K562 (cell line): ENCODE measurements at regions not wholly inside any gene's neighbourhood (a gene's known extent, or its start where the extent isn't known, plus 50 kb on each side); places are given as distances from the start of the nearest gene placed in this dataset.

ENCODE experiments used
- ATAC-seq: fragments of 200-7000 bp; cut with Tn5 transposase; 3 replicates; pipeline ENCODE4 v1.9.1; 2020; ENCODE audit warnings: moderate library complexity
- BruUV-seq: library from RNA; stranded (reverse); fragments of 400-500 nt; replicated peaks from 2 replicates; lab custom pipeline; 2021; lab: Mats Ljungman, UMichigan
- CTCF ChIA-PET: fragments of 300-600 bp; formaldehyde crosslinking; extraction: SDS; loops from one replicate; lab custom pipeline; 2021; ENCODE audit warnings: low intra/inter-chr PET ratio; lab: Yijun Ruan, JAX
- POLR2A ChIA-PET: fragments of 300-600, 350-650 bp; sonication (Branson Sonifier 250); formaldehyde crosslinking; extraction: SDS; loops from one replicate; lab custom pipeline; 2021; ENCODE audit warnings: antibody characterized with exemption, inconsistent platforms; lab: Yijun Ruan, JAX
- DNase-seq, 4 experiments: peaks; one replicate each; pipeline versions ENCODE4 v3.0.0 to v3.0.0-alpha.2; 2011 to 2018; ENCODE audit warnings: low spot score in 3 of 4, mixed read lengths in 3 of 4; ENCODE audit errors: extremely low read depth in 1 of 4
- FAIRE-seq: peaks from 2 replicates; lab custom pipeline; 2011; peaks lifted over from hg19 to GRCh38; lab: Jason Lieb, UNC
- H2AFZ ChIP-seq: 2 replicates; pipeline ENCODE4 v1.6.0; 2011; ENCODE audit warnings: low read depth, low read length, control low read depth, inconsistent platforms
- H3K27ac ChIP-seq: fragments of 200-600 bp; 3 replicates; pipeline ENCODE4 v1.8.0; 2011; ENCODE audit warnings: low read depth, mild to moderate bottlenecking, control low read depth, inconsistent platforms, low read length, moderate library complexity, mixed read lengths; ENCODE audit errors: extremely low read depth
- H3K27me3 ChIP-seq, 2 experiments: fragments of 300-600 bp in 1 of 2; 2 replicates in 1 of 2; 3 replicates in 1 of 2; pipeline versions ENCODE4 v1.6.0 to v1.8.0; 2011; ENCODE audit warnings: inconsistent platforms in 2 of 2, low read length in 2 of 2, mild to moderate bottlenecking in 1 of 2, mixed read lengths in 1 of 2, moderate library complexity in 1 of 2; ENCODE audit not compliant: control insufficient read depth in 2 of 2, insufficient read depth in 2 of 2
- H3K36me3 ChIP-seq: fragments of 300-600 bp; 3 replicates; pipeline ENCODE4 v1.8.0; 2011; ENCODE audit warnings: mild to moderate bottlenecking, low read length, inconsistent platforms; ENCODE audit not compliant: control insufficient read depth, insufficient read depth
- H3K4me1 ChIP-seq, 2 experiments: fragments of 200-600 bp in 1 of 2; replicated peaks in 1 of 2; 2 replicates in 1 of 2; 3 replicates in 1 of 2; pipeline versions ENCODE4 v1.5.1 to v1.8.0; 2011; ENCODE audit warnings: inconsistent platforms in 2 of 2, low read length in 2 of 2, mild to moderate bottlenecking in 1 of 2, mixed read lengths in 1 of 2, moderate library complexity in 1 of 2; ENCODE audit not compliant: control insufficient read depth in 2 of 2, insufficient read depth in 2 of 2
- H3K4me2 ChIP-seq: 2 replicates; pipeline ENCODE4 v1.6.1; 2011; ENCODE audit warnings: low read length, control low read depth, inconsistent platforms, mixed read lengths; ENCODE audit not compliant: insufficient read depth
- H3K4me3 ChIP-seq: fragments of 200-600 bp; sonication (generic), shearing (Covaris generic); 2 replicates; pipeline ENCODE4 v1.5.1; 2016; ENCODE audit warnings: control low read depth, inconsistent platforms
- H3K79me2 ChIP-seq: fragments of 200-600 bp; 3 replicates; pipeline ENCODE4 v1.8.0; 2011; ENCODE audit warnings: low read length, inconsistent platforms; ENCODE audit not compliant: control insufficient read depth, insufficient read depth
- H3K9ac ChIP-seq, 2 experiments: 2 replicates each; pipeline versions ENCODE4 v1.6.0 to v1.6.1; 2011; ENCODE audit warnings: low read depth in 2 of 2, low read length in 2 of 2, control low read depth in 1 of 2, inconsistent platforms in 1 of 2, mild to moderate bottlenecking in 1 of 2, mixed read lengths in 1 of 2; ENCODE audit not compliant: insufficient read depth in 1 of 2
- H3K9me1 ChIP-seq: one replicate; pipeline ENCODE4 v1.6.0; 2011; ENCODE audit warnings: inconsistent platforms, mild to moderate bottlenecking, low read length, moderate library complexity; ENCODE audit not compliant: control insufficient read depth, insufficient read depth
- H3K9me3 ChIP-seq: replicated peaks from 2 replicates; pipeline ENCODE4 v1.5.1; 2011; ENCODE audit warnings: low read depth, low read length, inconsistent platforms; ENCODE audit not compliant: control insufficient read depth, insufficient read depth
- H4K20me1 ChIP-seq: replicated peaks from 2 replicates; pipeline ENCODE4 v1.6.1; 2011; ENCODE audit warnings: low read length, inconsistent platforms, mixed read lengths; ENCODE audit not compliant: control insufficient read depth, insufficient read depth
- FOXJ2 ChIP-seq: fragments of 200-800 bp; sonication (Bioruptor generic); IDR thresholded peaks from 2 replicates; pipeline ENCODE4 v1.6.1; 2016; ENCODE audit warnings: missing genetic modification characterization, missing compliant biosample characterization
- NR2C2 ChIP-seq, 2 experiments: fragments of 200-800 bp in 1 of 2; sonication (Bioruptor generic) in 1 of 2; sonication (generic) in 1 of 2; formaldehyde crosslinking in 1 of 2; IDR thresholded peaks; 2 replicates each; pipeline versions ENCODE4 v1.6.1 to v1.8.0; 2016 to 2022; ENCODE audit warnings: mild to moderate bottlenecking in 1 of 2, missing compliant biosample characterization in 1 of 2, missing genetic modification characterization in 1 of 2, missing genetic modification reagents in 1 of 2
- POLR2H ChIP-seq: IDR thresholded peaks from 2 replicates; pipeline ENCODE4 v1.6.1; 2016; ENCODE audit warnings: missing genetic modification characterization, low read depth, mild to moderate bottlenecking, control low read depth, missing compliant biosample characterization, moderate library complexity
- STAT5A ChIP-seq: IDR thresholded peaks from 2 replicates; pipeline ENCODE4 v1.6.1; 2012; ENCODE audit warnings: low read length, inconsistent platforms, borderline replicate concordance
- ZC3H11A ChIP-seq: IDR thresholded peaks from 2 replicates; pipeline ENCODE4 v1.6.1; 2012; ENCODE audit warnings: low read depth, low read length, improper control_type of control experiment
- ZNF695 ChIP-seq: fragments of 450-650 bp; formaldehyde crosslinking; IDR thresholded peaks from 2 replicates; pipeline ENCODE4 v1.4.0; 2020; ENCODE audit warnings: mild to moderate bottlenecking, moderate library complexity
- ZNF764 ChIP-seq: fragments of 250-450 bp; sonication (Bioruptor Pico); IDR thresholded peaks from 2 replicates; pipeline ENCODE4 v1.4.0; 2020; ENCODE audit warnings: low read depth, mild to moderate bottlenecking, moderate library complexity
- ZNF785 ChIP-seq: fragments of 250-450 bp; sonication (Bioruptor Pico); IDR thresholded peaks from 2 replicates; pipeline ENCODE4 v1.4.0; 2020; ENCODE audit warnings: mild to moderate bottlenecking
- WGBS: fragments of 100-300 bp; shearing (Covaris generic); methylation state at CpG from one replicate; pipeline ENCODE4 v1.1.6; 2016; ENCODE audit warnings: low coverage, mixed read lengths; ENCODE audit not compliant: insufficient coverage; ENCODE audit errors: missing lambda C conversion rate; 5-methylcytosine and 5-hydroxymethylcytosine counted together
- in situ Hi-C: fragments of 300-500 bp; cut with MboI; formaldehyde crosslinking; loops from 4 replicates; pipeline ENCODE4 v1.15.0; 2018; ENCODE audit warnings: inconsistent platforms, mixed read lengths
- intact Hi-C: fragments of 100-400 bp; cut with micrococcal nuclease; formaldehyde crosslinking; loops from 2 replicates; pipeline ENCODE4 v1.14.2; 2022
- TF ChIP-seq, protein P1 (sequence below): fragments of 150-350 bp; conservative IDR thresholded peaks from 2 replicates; pipeline ENCODE4 v1.6.1; 2014; ENCODE audit warnings: low read length
- TF ChIP-seq, protein P2 (sequence below), 2 experiments: IDR thresholded peaks; 2 replicates each; pipeline ENCODE4 v1.6.1; 2011; ENCODE audit warnings: borderline replicate concordance in 1 of 2, control low read depth in 1 of 2, low read depth in 1 of 2, low read length in 1 of 2, mild to moderate bottlenecking in 1 of 2, mixed read lengths in 1 of 2, moderate library complexity in 1 of 2; ENCODE audit not compliant: insufficient read depth in 1 of 2, insufficient read length in 1 of 2, poor library complexity in 1 of 2, severe bottlenecking in 1 of 2; ENCODE audit errors: extremely low read depth in 1 of 2

DNA sequence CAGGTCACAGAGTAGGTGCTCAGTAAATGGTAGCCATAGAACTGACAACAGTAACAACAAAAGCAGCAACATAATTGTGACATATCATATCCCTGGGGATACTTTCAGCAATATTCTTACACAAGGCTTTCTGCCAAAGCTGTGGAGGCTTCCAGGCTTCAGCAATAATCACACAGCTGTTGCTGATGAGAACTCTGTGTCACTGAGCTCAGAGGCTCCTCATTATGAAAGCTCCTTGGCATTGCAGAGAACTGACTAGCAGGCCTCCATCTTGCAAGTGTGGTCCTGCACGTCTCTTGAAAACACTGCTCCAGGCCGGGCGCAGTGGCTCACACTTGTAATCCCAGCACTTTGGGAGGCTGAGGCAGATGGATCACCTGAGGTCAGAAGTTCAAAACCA, 97.3 kb upstream of the BTG1 start:
- TF ChIP-seq ZNF764 (CRISPR knock-in tag) (no peak), POLR2H (tag) (no peak), ZNF695 (CRISPR knock-in tag) (no peak)
- in situ Hi-C loops, result no loop called here
- CTCF ChIA-PET, result no interaction called here

DNA sequence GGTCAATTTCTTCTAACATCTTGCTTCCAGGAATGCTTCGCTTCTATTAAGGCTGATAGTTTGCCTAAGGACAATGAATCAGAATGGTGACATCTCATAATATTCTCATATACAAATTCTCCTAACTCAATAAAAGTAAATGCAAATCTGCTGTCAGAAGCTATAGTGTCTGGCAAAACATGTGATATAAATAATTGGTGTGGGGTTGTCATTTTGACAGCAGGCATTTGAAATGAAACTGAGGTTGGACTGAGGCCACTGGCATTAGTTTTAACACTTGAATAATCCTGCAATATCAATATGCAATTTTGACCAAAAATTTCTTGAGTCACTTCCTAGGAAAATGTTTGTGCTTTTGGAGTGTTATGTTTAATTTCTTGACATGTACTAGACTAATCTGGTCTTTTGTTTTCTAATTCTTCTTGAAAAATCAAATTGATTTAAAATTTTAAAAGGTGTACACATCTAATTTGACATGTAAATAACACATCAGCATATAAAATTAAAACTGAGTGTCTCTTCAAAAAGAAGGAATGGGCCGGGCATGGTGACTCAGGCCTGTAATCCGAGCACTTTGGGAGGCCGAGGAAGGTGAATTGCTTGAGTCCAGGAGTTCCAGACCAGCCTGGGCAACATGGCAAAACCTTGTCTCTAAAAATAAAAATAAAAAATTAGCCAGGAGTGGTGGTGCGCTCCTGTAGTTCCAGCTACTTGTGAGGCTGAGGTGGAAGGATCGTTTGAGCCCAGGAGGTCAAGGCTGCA, 92.3 kb upstream of the BTG1 start:
- BruUV-seq, result no TSS peak
- Histone ChIP-seq H3K27me3 (no peaks in the 10 kb centered on the region), H4K20me1 (no peaks in the 10 kb centered on the region), H3K36me3 (no peaks in the 10 kb centered on the region), H3K4me3 (no peak overlapping the region), H3K9ac (no peak overlapping the region), H3K4me2 (no peak overlapping the region), H3K9me3 (no peaks in the 10 kb centered on the region), H3K9me1 (no peaks in the 10 kb centered on the region), H3K79me2 (no peaks in the 10 kb centered on the region), H3K27ac (no peak overlapping the region), H3K4me1 (peaks cover 0 to 12% of the 10 kb centered on the region in 2 experiments; a peak in 3 of 5 replicates), H2AFZ (no peak overlapping the region)
- POLR2A ChIA-PET, result no interaction called here
- in situ Hi-C loops (no loop called here), intact Hi-C loops (loop anchor here (1.0 to 10.0 kb wide), 2 partner anchors 35 to 167 kb away; no protein-coding TSS in a partner anchor)
- FAIRE-seq, result no peak
- 47% methylated on average over 6 of the region's 6 CpGs for WGBS
- DNase-seq, result no peak
- CTCF ChIA-PET, result no interaction called here
- no peak for ATAC-seq
- TF ChIP-seq ZNF785 (CRISPR knock-in tag) (no peak), STAT5A (no peak), ZC3H11A (no peak), NR2C2 (CRISPR knock-in tag; IDR thresholded peaks at IDR 0.05) (no peak), NR2C2 (tag; IDR thresholded peaks at IDR 0.05) (no peak), FOXJ2 (tag) (no peak)
- TF ChIP-seq, protein P1, sequence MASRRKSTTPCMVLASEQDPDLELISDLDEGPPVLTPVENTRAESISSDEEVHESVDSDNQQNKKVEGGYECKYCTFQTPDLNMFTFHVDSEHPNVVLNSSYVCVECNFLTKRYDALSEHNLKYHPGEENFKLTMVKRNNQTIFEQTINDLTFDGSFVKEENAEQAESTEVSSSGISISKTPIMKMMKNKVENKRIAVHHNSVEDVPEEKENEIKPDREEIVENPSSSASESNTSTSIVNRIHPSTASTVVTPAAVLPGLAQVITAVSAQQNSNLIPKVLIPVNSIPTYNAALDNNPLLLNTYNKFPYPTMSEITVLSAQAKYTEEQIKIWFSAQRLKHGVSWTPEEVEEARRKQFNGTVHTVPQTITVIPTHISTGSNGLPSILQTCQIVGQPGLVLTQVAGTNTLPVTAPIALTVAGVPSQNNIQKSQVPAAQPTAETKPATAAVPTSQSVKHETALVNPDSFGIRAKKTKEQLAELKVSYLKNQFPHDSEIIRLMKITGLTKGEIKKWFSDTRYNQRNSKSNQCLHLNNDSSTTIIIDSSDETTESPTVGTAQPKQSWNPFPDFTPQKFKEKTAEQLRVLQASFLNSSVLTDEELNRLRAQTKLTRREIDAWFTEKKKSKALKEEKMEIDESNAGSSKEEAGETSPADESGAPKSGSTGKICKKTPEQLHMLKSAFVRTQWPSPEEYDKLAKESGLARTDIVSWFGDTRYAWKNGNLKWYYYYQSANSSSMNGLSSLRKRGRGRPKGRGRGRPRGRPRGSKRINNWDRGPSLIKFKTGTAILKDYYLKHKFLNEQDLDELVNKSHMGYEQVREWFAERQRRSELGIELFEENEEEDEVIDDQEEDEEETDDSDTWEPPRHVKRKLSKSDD, result no peak
- TF ChIP-seq, protein P2, sequence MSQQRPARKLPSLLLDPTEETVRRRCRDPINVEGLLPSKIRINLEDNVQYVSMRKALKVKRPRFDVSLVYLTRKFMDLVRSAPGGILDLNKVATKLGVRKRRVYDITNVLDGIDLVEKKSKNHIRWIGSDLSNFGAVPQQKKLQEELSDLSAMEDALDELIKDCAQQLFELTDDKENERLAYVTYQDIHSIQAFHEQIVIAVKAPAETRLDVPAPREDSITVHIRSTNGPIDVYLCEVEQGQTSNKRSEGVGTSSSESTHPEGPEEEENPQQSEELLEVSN (IDR thresholded peaks at IDR 0.05; ENCODE audit: borderline replicate concordance in 1 of 2, extremely low read depth in 1 of 2, insufficient read depth in 1 of 2, insufficient read length in 1 of 2, low read depth in 1 of 2, low read length in 1 of 2, poor library complexity in 1 of 2, severe bottlenecking in 1 of 2), result no peak

More for the DNA sequence above, 97.3 kb upstream of the BTG1 start:
- H3K79me2 ChIP-seq, result no peaks in the 10 kb centered on the region
- H3K4me2 ChIP-seq, result no peak overlapping the region
- ATAC-seq (no peak; the same call in 1 of the 3 replicates), FAIRE-seq (no peak), DNase-seq (no peak)
- H3K9ac ChIP-seq, result no peak overlapping the region
- H3K9me1 ChIP-seq, result no peaks in the 10 kb centered on the region
- BruUV-seq, result no TSS peak
- H3K4me3 ChIP-seq, result no peak overlapping the region
- no peaks in the 10 kb centered on the region for H4K20me1 ChIP-seq
- POLR2A ChIA-PET, result interaction anchor here (1.6 kb wide), 1 partner anchor 13 kb away, joined by 5 read pairs; no protein-coding TSS in a partner anchor
- no peaks in the 10 kb centered on the region for H3K27me3 ChIP-seq
- peak overlapping the region; percentile 42; the same call in 1 of the 2 replicates for H2AFZ ChIP-seq
- intact Hi-C loops, result no loop called here
- WGBS, result 90% methylated on average over 3 of the region's 3 CpGs
- no peak overlapping the region for H3K27ac ChIP-seq
- H3K4me1 ChIP-seq, result no peaks in the 10 kb centered on the region
- no peaks in the 10 kb centered on the region for H3K36me3 ChIP-seq
- no peaks in the 10 kb centered on the region for H3K9me3 ChIP-seq
